Activated T-helper 17 cell treated with anti-CD3 and anti-CD28 coated beads, Interleukin-2, amount 50 U/mL, for 72 hours (primary cell): ENCODE measurements at regions not wholly inside any gene's neighbourhood (a gene's known extent, or its start where the extent isn't known, plus 50 kb on each side); places are given as distances from the start of the nearest gene placed in this dataset.

Experiments used
- ATAC-seq: fragments of 150-1000 bp; cut with Tn5 transposase; replicated peaks from 2 replicates; pipeline ENCODE4 v1.10.0; 2021; ENCODE audit warnings: mild to moderate bottlenecking, moderate library complexity
- H3K27ac Mint-ChIP-seq: one replicate; pipeline ENCODE4 v1.8.0; 2022; ENCODE audit warnings: mixed read lengths
- H3K27me3 Mint-ChIP-seq: one replicate; pipeline ENCODE4 v1.8.0; 2022; ENCODE audit warnings: mixed read lengths
- H3K36me3 Mint-ChIP-seq: one replicate; pipeline ENCODE4 v1.8.0; 2022; ENCODE audit warnings: low read depth, mild to moderate bottlenecking, mixed read lengths
- H3K4me1 Mint-ChIP-seq: one replicate; pipeline ENCODE4 v1.8.0; 2022; ENCODE audit warnings: mixed read lengths
- H3K4me3 Mint-ChIP-seq: one replicate; pipeline ENCODE4 v1.8.0; 2022; ENCODE audit warnings: mild to moderate bottlenecking, mixed read lengths
- H3K9me3 Mint-ChIP-seq: one replicate; pipeline ENCODE4 v1.8.0; 2022; ENCODE audit warnings: mixed read lengths

GRCh38 chr19:13573056-13573667 is 66.9 kb upstream of the CACNA1A start:
- Mint-ChIP-seq H3K27me3 (peaks cover 34% of the 10 kb centered on the region), H3K36me3 (no peaks in the 10 kb centered on the region), H3K27ac (no peak overlapping the region), H3K9me3 (peaks cover 16% of the 10 kb centered on the region), H3K4me1 (no peaks in the 10 kb centered on the region), H3K4me3 (no peak overlapping the region)
- ATAC-seq: no peak

GRCh38 chr19:13561461-13561860 is 55.2 kb upstream of the CACNA1A start:
- Mint-ChIP-seq H3K4me1 (no peaks in the 10 kb centered on the region), H3K27me3 (peaks cover 18% of the 10 kb centered on the region), H3K9me3 (no peaks in the 10 kb centered on the region)

GRCh38 chr19:13557756-13558398 is 51.6 kb upstream of the CACNA1A start:
- no peak for ATAC-seq
- no peaks in the 10 kb centered on the region for H3K9me3 Mint-ChIP-seq
- no peaks in the 10 kb centered on the region for H3K4me1 Mint-ChIP-seq
- H3K27me3 Mint-ChIP-seq: peaks cover 20% of the 10 kb centered on the region
- no peaks in the 10 kb centered on the region for H3K36me3 Mint-ChIP-seq
- no peak overlapping the region for H3K27ac Mint-ChIP-seq
- H3K4me3 Mint-ChIP-seq: no peak overlapping the region

More at GRCh38 chr19:13561461-13561860, 55.2 kb upstream of the CACNA1A start:
- H3K27ac Mint-ChIP-seq: no peak overlapping the region
- H3K36me3 Mint-ChIP-seq: no peaks in the 10 kb centered on the region
- no peak overlapping the region for H3K4me3 Mint-ChIP-seq
- ATAC-seq: no peak

- no peak overlapping the region for H3K4me3 Mint-ChIP-seq
- no peak for ATAC-seq
- no peaks in the 10 kb centered on the region for H3K36me3 Mint-ChIP-seq
- no peaks in the 10 kb centered on the region for H3K9me3 Mint-ChIP-seq
- H3K27ac Mint-ChIP-seq: no peak overlapping the region
- H3K4me1 Mint-ChIP-seq: no peaks in the 10 kb centered on the region
- H3K27me3 Mint-ChIP-seq: peaks cover 21% of the 10 kb centered on the region
Observed at GRCh38 chr19:13556552-13556951, 50.3 kb upstream of the CACNA1A start.
